GM12892 (cell line): ENCODE measurements at regions not wholly inside any gene's neighbourhood (a gene's known extent, or its start where the extent isn't known, plus 50 kb on each side); places are given as distances from the start of the nearest gene placed in this dataset.

ENCODE experiments used
- POLR2A ChIP-seq: IDR thresholded peaks from 2 replicates; pipeline ENCODE4 v1.6.1; 2011; ENCODE audit warnings: low read depth, low read length, control low read depth
- POLR2AphosphoS5 ChIP-seq: IDR thresholded peaks from 2 replicates; pipeline ENCODE4 v1.6.1; 2011; ENCODE audit warnings: low read depth, low read length, control low read depth
- TAF1 ChIP-seq: IDR thresholded peaks from 2 replicates; pipeline ENCODE4 v1.6.1; 2011; ENCODE audit warnings: low read depth, mild to moderate bottlenecking, control low read depth, low read length, borderline replicate concordance

GRCh38 chr14:71245659-71246361, 338.6 kb downstream of the PCNX1 start:
- TF ChIP-seq POLR2AphosphoS5 (no peak), POLR2A (no peak), TAF1 (no peak)
